ENCODE measurements at regions not wholly inside any gene's neighbourhood (a gene's known extent, or its start where the extent isn't known, plus 50 kb on each side); places are given as distances from the start of the nearest gene placed in this dataset.

DNA sequence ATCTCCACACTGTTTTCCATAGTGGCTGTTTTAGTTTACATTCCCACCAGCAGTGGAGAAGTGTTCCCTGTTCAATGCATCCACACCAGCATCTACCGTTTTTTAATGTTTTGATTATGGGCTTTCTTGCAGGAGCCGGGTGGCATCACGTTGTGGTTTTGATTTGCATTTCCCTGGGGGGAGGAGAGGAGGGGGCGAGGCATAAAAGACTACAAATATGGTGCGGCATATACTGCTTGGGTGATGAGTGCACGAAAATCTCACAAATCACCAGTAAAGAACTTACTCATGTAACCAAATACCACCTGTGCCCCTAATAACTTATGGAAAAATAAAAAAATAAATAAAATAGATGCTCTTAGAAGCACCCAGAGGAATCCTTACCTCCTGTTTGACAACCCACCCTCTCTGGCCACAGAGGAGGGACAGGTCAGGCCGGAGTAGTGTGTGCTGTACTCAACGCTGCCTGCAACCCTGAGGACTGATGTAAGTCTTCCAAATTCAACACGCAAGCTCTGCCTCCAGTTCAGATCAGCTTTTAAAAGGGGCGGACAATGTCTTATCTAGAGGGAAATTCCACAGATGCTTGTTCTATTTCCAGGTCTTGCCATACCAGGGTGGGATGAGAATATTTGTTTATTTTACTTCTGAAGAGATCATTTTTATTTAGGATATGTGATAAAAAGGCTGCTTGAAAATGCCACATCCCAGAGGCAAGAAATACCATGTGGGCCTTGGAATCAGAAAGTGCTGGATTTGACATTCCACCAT, 329.6 kb upstream of the B3GAT1 start:
- no peak for TF ChIP-seq ELF1 (tag; IDR thresholded peaks at IDR 0.05)
- TF ChIP-seq, protein P1, sequence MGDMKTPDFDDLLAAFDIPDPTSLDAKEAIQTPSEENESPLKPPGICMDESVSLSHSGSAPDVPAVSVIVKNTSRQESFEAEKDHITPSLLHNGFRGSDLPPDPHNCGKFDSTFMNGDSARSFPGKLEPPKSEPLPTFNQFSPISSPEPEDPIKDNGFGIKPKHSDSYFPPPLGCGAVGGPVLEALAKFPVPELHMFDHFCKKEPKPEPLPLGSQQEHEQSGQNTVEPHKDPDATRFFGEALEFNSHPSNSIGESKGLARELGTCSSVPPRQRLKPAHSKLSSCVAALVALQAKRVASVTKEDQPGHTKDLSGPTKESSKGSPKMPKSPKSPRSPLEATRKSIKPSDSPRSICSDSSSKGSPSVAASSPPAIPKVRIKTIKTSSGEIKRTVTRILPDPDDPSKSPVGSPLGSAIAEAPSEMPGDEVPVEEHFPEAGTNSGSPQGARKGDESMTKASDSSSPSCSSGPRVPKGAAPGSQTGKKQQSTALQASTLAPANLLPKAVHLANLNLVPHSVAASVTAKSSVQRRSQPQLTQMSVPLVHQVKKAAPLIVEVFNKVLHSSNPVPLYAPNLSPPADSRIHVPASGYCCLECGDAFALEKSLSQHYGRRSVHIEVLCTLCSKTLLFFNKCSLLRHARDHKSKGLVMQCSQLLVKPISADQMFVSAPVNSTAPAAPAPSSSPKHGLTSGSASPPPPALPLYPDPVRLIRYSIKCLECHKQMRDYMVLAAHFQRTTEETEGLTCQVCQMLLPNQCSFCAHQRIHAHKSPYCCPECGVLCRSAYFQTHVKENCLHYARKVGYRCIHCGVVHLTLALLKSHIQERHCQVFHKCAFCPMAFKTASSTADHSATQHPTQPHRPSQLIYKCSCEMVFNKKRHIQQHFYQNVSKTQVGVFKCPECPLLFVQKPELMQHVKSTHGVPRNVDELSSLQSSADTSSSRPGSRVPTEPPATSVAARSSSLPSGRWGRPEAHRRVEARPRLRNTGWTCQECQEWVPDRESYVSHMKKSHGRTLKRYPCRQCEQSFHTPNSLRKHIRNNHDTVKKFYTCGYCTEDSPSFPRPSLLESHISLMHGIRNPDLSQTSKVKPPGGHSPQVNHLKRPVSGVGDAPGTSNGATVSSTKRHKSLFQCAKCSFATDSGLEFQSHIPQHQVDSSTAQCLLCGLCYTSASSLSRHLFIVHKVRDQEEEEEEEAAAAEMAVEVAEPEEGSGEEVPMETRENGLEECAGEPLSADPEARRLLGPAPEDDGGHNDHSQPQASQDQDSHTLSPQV (IDR thresholded peaks at IDR 0.05), result no peak
- no peak for TF ChIP-seq TFAM (CRISPR knock-in tag; conservative IDR thresholded peaks at IDR 0.05)
- no peak for TF ChIP-seq SPI1 (IDR thresholded peaks at IDR 0.05; ENCODE audit: borderline replicate concordance, low read depth, low read length)
- TF ChIP-seq PHF20 (IDR thresholded peaks at IDR 0.05; ENCODE audit: partially characterized antibody), result no peak
- no peak for TF ChIP-seq ZNF561 (CRISPR knock-in tag; conservative IDR thresholded peaks at IDR 0.05)
- TF ChIP-seq ZNF384 (IDR thresholded peaks at IDR 0.05; ENCODE audit: low read depth, low read length), result no peak
- TF ChIP-seq ZNF696 (CRISPR knock-in tag; conservative IDR thresholded peaks at IDR 0.05), result no peak
- TF ChIP-seq HNRNPK (IDR thresholded peaks at IDR 0.05; ENCODE audit: low read depth, low read length, poor library complexity, severe bottlenecking), result no peak
- TF ChIP-seq HNRNPH1 (optimal IDR thresholded peaks at IDR 0.05; ENCODE audit: low read depth, low read length), result no peak
- no peak for TF ChIP-seq FIP1L1 (IDR thresholded peaks at IDR 0.05; ENCODE audit: low read depth, low read length, poor library complexity, severe bottlenecking)
- no peak for TF ChIP-seq STAT5A (IDR thresholded peaks at IDR 0.05; ENCODE audit: borderline replicate concordance, low read length)
- TF ChIP-seq SMARCE1 (IDR thresholded peaks at IDR 0.05), result no peak
- TF ChIP-seq, protein P2, sequence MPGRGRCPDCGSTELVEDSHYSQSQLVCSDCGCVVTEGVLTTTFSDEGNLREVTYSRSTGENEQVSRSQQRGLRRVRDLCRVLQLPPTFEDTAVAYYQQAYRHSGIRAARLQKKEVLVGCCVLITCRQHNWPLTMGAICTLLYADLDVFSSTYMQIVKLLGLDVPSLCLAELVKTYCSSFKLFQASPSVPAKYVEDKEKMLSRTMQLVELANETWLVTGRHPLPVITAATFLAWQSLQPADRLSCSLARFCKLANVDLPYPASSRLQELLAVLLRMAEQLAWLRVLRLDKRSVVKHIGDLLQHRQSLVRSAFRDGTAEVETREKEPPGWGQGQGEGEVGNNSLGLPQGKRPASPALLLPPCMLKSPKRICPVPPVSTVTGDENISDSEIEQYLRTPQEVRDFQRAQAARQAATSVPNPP (IDR thresholded peaks at IDR 0.05; ENCODE audit: borderline replicate concordance, insufficient read depth, insufficient read length), result no peak
- TF ChIP-seq ZNF124 (CRISPR knock-in tag; IDR thresholded peaks at IDR 0.05), result no peak
- no peak for TF ChIP-seq HOXB6 (CRISPR knock-in tag; IDR thresholded peaks at IDR 0.05; ENCODE audit: borderline replicate concordance)
- TF ChIP-seq, protein P3, sequence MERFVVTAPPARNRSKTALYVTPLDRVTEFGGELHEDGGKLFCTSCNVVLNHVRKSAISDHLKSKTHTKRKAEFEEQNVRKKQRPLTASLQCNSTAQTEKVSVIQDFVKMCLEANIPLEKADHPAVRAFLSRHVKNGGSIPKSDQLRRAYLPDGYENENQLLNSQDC (CRISPR knock-in tag; IDR thresholded peaks at IDR 0.05), result no peak
- TF ChIP-seq ZNF699 (CRISPR knock-in tag; IDR thresholded peaks at IDR 0.05; ENCODE audit: insufficient replicate concordance), result no peak
- no peak for TF ChIP-seq TAF7 (tag; IDR thresholded peaks at IDR 0.05)
- no TSS peak for BruUV-seq (replicated peaks)
- no peak for FAIRE-seq
- Histone ChIP-seq H3K27ac (ENCODE audit: extremely low read depth, low read depth, low read length) (no peak overlapping the region), H3K4me1 (replicated peaks in 1 of 2; ENCODE audit: control insufficient read depth in 2 of 2, insufficient read depth in 2 of 2, low read length in 2 of 2) (no peaks in the 10 kb centered on the region), H3K27me3 (ENCODE audit: control insufficient read depth in 2 of 2, insufficient read depth in 2 of 2, low read length in 2 of 2) (peaks cover 0 to 11% of the 10 kb centered on the region in 2 experiments; a peak in 3 of 5 replicates), H3K36me3 (ENCODE audit: control insufficient read depth, insufficient read depth, low read length) (no peaks in the 10 kb centered on the region), H3K9me3 (replicated peaks; ENCODE audit: control insufficient read depth, insufficient read depth, low read depth, low read length) (no peaks in the 10 kb centered on the region), H2AFZ (ENCODE audit: low read depth, low read length) (no peak overlapping the region), H3K79me2 (ENCODE audit: control insufficient read depth, insufficient read depth, low read length) (no peaks in the 10 kb centered on the region), H4K20me1 (replicated peaks; ENCODE audit: control insufficient read depth, insufficient read depth, low read length) (no peaks in the 10 kb centered on the region; the same call in 1 of the 2 replicates), H3K4me2 (ENCODE audit: insufficient read depth, low read length) (no peak overlapping the region), H3K4me3 (no peak overlapping the region), H3K9me1 (ENCODE audit: control insufficient read depth, insufficient read depth, low read length) (no peaks in the 10 kb centered on the region), H3K9ac (ENCODE audit: insufficient read depth in 1 of 2, low read depth in 2 of 2, low read length in 2 of 2) (no peak overlapping the region)
- 0% methylated on average over 10 of the region's 10 CpGs for WGBS (ENCODE audit: insufficient coverage, low coverage, missing lambda C conversion rate)
- no peak for ATAC-seq
- DNase-seq (ENCODE audit: extremely low read depth in 1 of 4, low spot score in 3 of 4), result no peak
- intact Hi-C loops (cut with micrococcal nuclease), result no loop called here
- POLR2A ChIA-PET, result no interaction called here
- in situ Hi-C loops (cut with MboI), result no loop called here
- CTCF ChIA-PET (ENCODE audit: low intra/inter-chr PET ratio), result no interaction called here
